K562 (cell line): ENCODE measurements at regions not wholly inside any gene's neighbourhood (a gene's known extent, or its start where the extent isn't known, plus 50 kb on each side); places are given as distances from the start of the nearest gene placed in this dataset.

Source experiments
- HIVEP1 ChIP-seq: fragments of 250-450 bp; sonication (Bioruptor Pico); IDR thresholded peaks from 2 replicates; pipeline ENCODE4 v1.4.0; 2020; ENCODE audit warnings: mild to moderate bottlenecking
- PTTG1 ChIP-seq: fragments of 450-650 bp; IDR thresholded peaks from 2 replicates; pipeline ENCODE4 v1.6.1; 2016; ENCODE audit warnings: low read depth, mild to moderate bottlenecking, missing genetic modification characterization, missing compliant biosample characterization
- RCOR1 ChIP-seq, 2 experiments: IDR thresholded peaks; 2 replicates each; pipeline ENCODE4 v1.6.1; 2012; ENCODE audit warnings: low read depth in 2 of 2, low read length in 2 of 2, borderline replicate concordance in 1 of 2, improper control_type of control experiment in 1 of 2
- TF ChIP-seq, protein P1 (sequence below), 3 experiments: IDR thresholded peaks in 2 of 3; conservative IDR thresholded peaks in 1 of 3; 2 replicates each; pipeline ENCODE4 v1.5.1; 2011 to 2012; ENCODE audit warnings: low read length in 3 of 3, mild to moderate bottlenecking in 3 of 3, control low read depth in 2 of 3, improper control_type of control experiment in 1 of 3, inconsistent platforms in 1 of 3, low read depth in 1 of 3, mixed read lengths in 1 of 3, moderate library complexity in 1 of 3; ENCODE audit not compliant: insufficient read depth in 2 of 3

DNA sequence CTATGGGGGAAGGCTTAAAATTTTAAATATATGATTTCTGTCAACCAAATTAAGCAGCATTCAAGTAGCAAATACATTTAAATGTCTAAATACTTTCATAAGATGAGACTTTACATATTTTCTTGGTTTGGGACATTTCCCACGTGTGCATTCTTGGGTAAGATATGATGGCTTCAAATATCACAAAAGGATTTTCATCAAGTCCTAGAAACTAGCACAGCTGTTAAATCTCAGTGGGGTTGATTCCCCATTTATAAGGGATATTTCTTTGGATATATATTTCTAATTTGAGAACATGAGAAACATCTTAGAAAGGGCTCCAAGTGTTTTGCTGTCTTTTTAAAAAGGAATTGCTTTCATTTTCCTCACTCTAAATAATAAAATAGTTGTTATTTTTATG lies 90.2 kb downstream of the P2RY10 start:
- TF ChIP-seq PTTG1 (tag) = no peak
- no peak for TF ChIP-seq HIVEP1 (CRISPR knock-in tag)
- TF ChIP-seq, protein P1, sequence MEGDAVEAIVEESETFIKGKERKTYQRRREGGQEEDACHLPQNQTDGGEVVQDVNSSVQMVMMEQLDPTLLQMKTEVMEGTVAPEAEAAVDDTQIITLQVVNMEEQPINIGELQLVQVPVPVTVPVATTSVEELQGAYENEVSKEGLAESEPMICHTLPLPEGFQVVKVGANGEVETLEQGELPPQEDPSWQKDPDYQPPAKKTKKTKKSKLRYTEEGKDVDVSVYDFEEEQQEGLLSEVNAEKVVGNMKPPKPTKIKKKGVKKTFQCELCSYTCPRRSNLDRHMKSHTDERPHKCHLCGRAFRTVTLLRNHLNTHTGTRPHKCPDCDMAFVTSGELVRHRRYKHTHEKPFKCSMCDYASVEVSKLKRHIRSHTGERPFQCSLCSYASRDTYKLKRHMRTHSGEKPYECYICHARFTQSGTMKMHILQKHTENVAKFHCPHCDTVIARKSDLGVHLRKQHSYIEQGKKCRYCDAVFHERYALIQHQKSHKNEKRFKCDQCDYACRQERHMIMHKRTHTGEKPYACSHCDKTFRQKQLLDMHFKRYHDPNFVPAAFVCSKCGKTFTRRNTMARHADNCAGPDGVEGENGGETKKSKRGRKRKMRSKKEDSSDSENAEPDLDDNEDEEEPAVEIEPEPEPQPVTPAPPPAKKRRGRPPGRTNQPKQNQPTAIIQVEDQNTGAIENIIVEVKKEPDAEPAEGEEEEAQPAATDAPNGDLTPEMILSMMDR (IDR thresholded peaks at IDR 0.05 in 2 of 3, conservative IDR thresholded peaks at IDR 0.05 in 1 of 3; ENCODE audit: insufficient read depth in 2 of 3, low read depth in 1 of 3, low read length in 3 of 3) = no peak
- no peak for TF ChIP-seq RCOR1 (IDR thresholded peaks at IDR 0.05; ENCODE audit: borderline replicate concordance in 1 of 2, low read depth in 2 of 2, low read length in 2 of 2)
